ENCODE measurements at regions not wholly inside any gene's neighbourhood (a gene's known extent, or its start where the extent isn't known, plus 50 kb on each side); places are given as distances from the start of the nearest gene placed in this dataset.
"Not testable (repeated sequence)": the region's sequence is repeated elsewhere in the genome, so short reads cannot be mapped to it uniquely, and the experiment has no call there.

GRCh38 chr22:26090821-26091220 is 78.4 kb upstream of the SEZ6L start:
- TF ChIP-seq EZH2phosphoT487 (IDR thresholded peaks at IDR 0.05; ENCODE audit: low read length) (no peak), EZH2 (optimal IDR thresholded peaks at IDR 0.05; ENCODE audit: low read depth, low read length) (no peak), CTCF (IDR thresholded peaks at IDR 0.05; ENCODE audit: low read length) (no peak)

GRCh38 chr22:26094497-26094896 is 74.8 kb upstream of the SEZ6L start:
- not testable (repeated sequence) for H3K9me3 ChIP-seq (replicated peaks; ENCODE audit: insufficient read depth, low read length); H3K27ac ChIP-seq (ENCODE audit: low read length); H3K36me3 ChIP-seq (replicated peaks; ENCODE audit: insufficient read depth, low read length); H4K20me1 ChIP-seq (ENCODE audit: insufficient read depth, low read length); H3K9me2 ChIP-seq (replicated peaks; ENCODE audit: insufficient read depth, low read length); H2AFZ ChIP-seq (ENCODE audit: low read length); H3K9ac ChIP-seq (ENCODE audit: low read length); H3K79me2 ChIP-seq (ENCODE audit: low read length); H3K4me3 ChIP-seq (ENCODE audit: low read length); H3K4me1 ChIP-seq (ENCODE audit: low read length); DNase-seq; H3F3A ChIP-seq (ENCODE audit: insufficient read depth, low read length); H3K4me2 ChIP-seq (ENCODE audit: low read depth, low read length)
- peaks cover 54% of the 10 kb centered on the region for H3K27me3 ChIP-seq (replicated peaks; ENCODE audit: insufficient read depth, low read length)

More at GRCh38 chr22:26090821-26091220, 78.4 kb upstream of the SEZ6L start:
- Histone ChIP-seq H2AFZ (ENCODE audit: low read length) (no peak overlapping the region), H3K9me2 (replicated peaks; ENCODE audit: insufficient read depth, low read length) (no peaks in the 10 kb centered on the region), H3K9ac (ENCODE audit: low read length) (no peak overlapping the region), H4K20me1 (ENCODE audit: insufficient read depth, low read length) (no peaks in the 10 kb centered on the region), H3F3A (ENCODE audit: insufficient read depth, low read length) (no peaks in the 10 kb centered on the region), H3K4me3 (ENCODE audit: low read length) (no peak overlapping the region), H3K4me1 (ENCODE audit: low read length) (no peaks in the 10 kb centered on the region), H3K36me3 (replicated peaks; ENCODE audit: insufficient read depth, low read length) (no peaks in the 10 kb centered on the region), H3K4me2 (ENCODE audit: low read depth, low read length) (no peak overlapping the region), H3K79me2 (ENCODE audit: low read length) (no peaks in the 10 kb centered on the region), H3K27ac (ENCODE audit: low read length) (no peak overlapping the region), H3K9me3 (replicated peaks; ENCODE audit: insufficient read depth, low read length) (no peaks in the 10 kb centered on the region), H3K27me3 (replicated peaks; ENCODE audit: insufficient read depth, low read length) (peaks cover 73% of the 10 kb centered on the region)
- no peak for DNase-seq

GRCh38 chr22:26095256-26095956 is 73.9 kb upstream of the SEZ6L start:
- Histone ChIP-seq H3K79me2 (ENCODE audit: low read length) (no peaks in the 10 kb centered on the region), H3K9ac (ENCODE audit: low read length) (no peak overlapping the region), H3K27ac (ENCODE audit: low read length) (no peak overlapping the region), H3K4me2 (ENCODE audit: low read depth, low read length) (no peak overlapping the region), H3K9me3 (replicated peaks; ENCODE audit: insufficient read depth, low read length) (no peaks in the 10 kb centered on the region), H3K9me2 (replicated peaks; ENCODE audit: insufficient read depth, low read length) (no peaks in the 10 kb centered on the region), H3F3A (ENCODE audit: insufficient read depth, low read length) (no peaks in the 10 kb centered on the region), H3K36me3 (replicated peaks; ENCODE audit: insufficient read depth, low read length) (no peaks in the 10 kb centered on the region), H3K4me1 (ENCODE audit: low read length) (no peaks in the 10 kb centered on the region), H2AFZ (ENCODE audit: low read length) (no peak overlapping the region), H3K27me3 (replicated peaks; ENCODE audit: insufficient read depth, low read length) (peaks cover 53% of the 10 kb centered on the region), H3K4me3 (ENCODE audit: low read length) (no peak overlapping the region), H4K20me1 (ENCODE audit: insufficient read depth, low read length) (no peaks in the 10 kb centered on the region)
- no peak for DNase-seq
- no peak for TF ChIP-seq CTCF (IDR thresholded peaks at IDR 0.05; ENCODE audit: low read length)
- TF ChIP-seq EZH2 (optimal IDR thresholded peaks at IDR 0.05; ENCODE audit: low read depth, low read length) = no peak
- TF ChIP-seq EZH2phosphoT487 (IDR thresholded peaks at IDR 0.05; ENCODE audit: low read length) = no peak

- Histone ChIP-seq H4K20me1 (ENCODE audit: insufficient read depth, low read length) (no peaks in the 10 kb centered on the region), H3K79me2 (ENCODE audit: low read length) (no peaks in the 10 kb centered on the region), H3K9me2 (replicated peaks; ENCODE audit: insufficient read depth, low read length) (no peaks in the 10 kb centered on the region), H3K27me3 (replicated peaks; ENCODE audit: insufficient read depth, low read length) (peaks cover 48% of the 10 kb centered on the region), H3K36me3 (replicated peaks; ENCODE audit: insufficient read depth, low read length) (no peaks in the 10 kb centered on the region), H3K27ac (ENCODE audit: low read length) (no peak overlapping the region), H2AFZ (ENCODE audit: low read length) (no peak overlapping the region), H3K9ac (ENCODE audit: low read length) (no peak overlapping the region), H3K9me3 (replicated peaks; ENCODE audit: insufficient read depth, low read length) (no peaks in the 10 kb centered on the region), H3K4me2 (ENCODE audit: low read depth, low read length) (no peak overlapping the region), H3K4me3 (ENCODE audit: low read length) (no peak overlapping the region), H3F3A (ENCODE audit: insufficient read depth, low read length) (no peaks in the 10 kb centered on the region), H3K4me1 (ENCODE audit: low read length) (no peaks in the 10 kb centered on the region)
- no peak for DNase-seq
- TF ChIP-seq EZH2 (optimal IDR thresholded peaks at IDR 0.05; ENCODE audit: low read depth, low read length) = no peak
- no peak for TF ChIP-seq EZH2phosphoT487 (IDR thresholded peaks at IDR 0.05; ENCODE audit: low read length)
- no peak for TF ChIP-seq CTCF (IDR thresholded peaks at IDR 0.05; ENCODE audit: low read length)
Measured at GRCh38 chr22:26097411-26097810, 71.9 kb upstream of the SEZ6L start.
